GM12891 (cell line): ENCODE measurements at regions not wholly inside any gene's neighbourhood (a gene's known extent, or its start where the extent isn't known, plus 50 kb on each side); places are given as distances from the start of the nearest gene placed in this dataset.
"Not testable (repeated sequence)": the region's sequence is repeated elsewhere in the genome, so short reads cannot be mapped to it uniquely, and the experiment has no call there.

ENCODE experiments used
- PAX5 ChIP-seq: IDR thresholded peaks from 2 replicates; pipeline ENCODE4 v1.6.1; 2011; ENCODE audit warnings: low read length, moderate library complexity, mild to moderate bottlenecking; ENCODE audit not compliant: insufficient read depth, severe bottlenecking
- POLR2A ChIP-seq: IDR thresholded peaks from 2 replicates; pipeline ENCODE4 v1.6.1; 2011; ENCODE audit warnings: low read depth, low read length, control low read depth
- POLR2AphosphoS5 ChIP-seq: IDR thresholded peaks from 2 replicates; pipeline ENCODE4 v1.6.1; 2011; ENCODE audit warnings: low read depth, low read length, control low read depth
- TAF1 ChIP-seq: IDR thresholded peaks from 2 replicates; pipeline ENCODE4 v1.6.1; 2011; ENCODE audit warnings: low read depth, low read length, control low read depth

- not testable (repeated sequence) for TF ChIP-seq POLR2A, POLR2AphosphoS5, PAX5, TAF1
Observed at GRCh38 chr10:65053831-65054351, 1532.7 kb downstream of the REEP3 start.
